Psoas muscle (tissue), 7 donors: ENCODE measurements at regions not wholly inside any gene's neighbourhood (a gene's known extent, or its start where the extent isn't known, plus 50 kb on each side); places are given as distances from the start of the nearest gene placed in this dataset.

Source experiments
- ATAC-seq, 4 donors: fragments of 200-7000 bp; cut with Tn5 transposase; one replicate each; pipeline ENCODE4 v1.9.1; 2020; ENCODE audit warnings: moderate library complexity in 3 of 4, mild to moderate bottlenecking in 2 of 4
- DNase-seq, 2 donors: peaks; one replicate each; pipeline ENCODE4 v3.0.0-alpha.2; 2020
- H3K27ac ChIP-seq: fragments of 200-600 bp; one replicate; pipeline ENCODE4 v1.8.0; 2022
- H3K27me3 ChIP-seq, 3 donors: fragments of 200-600 bp in 1 of 3; one replicate each; pipeline versions ENCODE4 v1.6.1 to v1.8.0; 2013 to 2022; ENCODE audit warnings: low read length in 2 of 3, mild to moderate bottlenecking in 2 of 3, moderate library complexity in 1 of 3; ENCODE audit not compliant: insufficient read depth in 3 of 3
- H3K36me3 ChIP-seq, 2 donors: fragments of 200-600 bp in 1 of 2; one replicate each; pipeline versions ENCODE4 v1.6.1 to v1.8.0; 2013 to 2022; ENCODE audit warnings: low read depth in 1 of 2, mild to moderate bottlenecking in 1 of 2, moderate library complexity in 1 of 2; ENCODE audit not compliant: insufficient read depth in 1 of 2
- H3K4me1 ChIP-seq: fragments of 200-600 bp; one replicate; pipeline ENCODE4 v1.8.0; 2022
- H3K4me3 ChIP-seq: fragments of 200-600 bp; one replicate; pipeline ENCODE4 v1.8.0; 2022; ENCODE audit warnings: mild to moderate bottlenecking
- H3K9me3 ChIP-seq: fragments of 200-600 bp; one replicate; pipeline ENCODE4 v1.8.0; 2022
- WGBS, 3 donors: extraction: QIAGEN DNeasy Blood & Tissue Kit; methylation state at CpG; one replicate each; pipeline versions ENCODE4 v1.1.6 to v1.1.7; 2013; 5-methylcytosine and 5-hydroxymethylcytosine counted together
- intact Hi-C, 2 donors: fragments of 100-400 bp; cut with DNase I; formaldehyde crosslinking; loops; one replicate each; pipeline versions ENCODE4 v1.11.0 to v1.14.2; 2022
- TF ChIP-seq, protein P1 (sequence below): fragments of 200-600 bp; IDR thresholded peaks from one replicate; pipeline ENCODE4 v1.8.0; 2022; ENCODE audit warnings: antibody characterized with exemption
- donor health status: healthy with polysubstance abuse.
- donor health status: DM: no; HTN: no; CAD: no; lungs with moderate emphysema.
- donor health status: Bipolar disorder and iron deficiency.
- donor health status: healthy.
- donor health status: DM: yes; HTN: yes; CAD: no.
- donor health status: DM: no; HTN: no; CAD: no.
- donor health status: DM: yes; HTN: yes; CAD: no.

DNA sequence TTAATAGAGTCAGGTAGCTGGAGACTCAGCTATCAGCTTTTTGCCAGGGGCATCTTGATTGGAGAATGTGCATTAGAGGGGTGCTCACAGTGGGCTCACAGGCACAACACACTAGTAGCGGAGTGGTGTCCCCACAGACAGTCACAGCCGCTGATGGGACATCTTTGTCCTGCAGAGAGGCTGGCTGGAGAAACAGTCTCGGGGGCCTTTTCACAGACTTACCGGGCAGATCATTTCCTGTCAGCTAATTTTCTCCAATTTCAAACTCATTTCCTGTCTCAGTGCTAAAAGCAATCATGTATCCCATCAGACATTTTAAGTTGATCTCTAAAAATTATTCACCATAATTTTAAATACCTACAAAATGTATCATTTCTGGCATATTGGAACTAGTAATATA, 562.6 kb downstream of the DCDC2C start:
- intact Hi-C loops, result no loop called here
- DNase-seq (no peak), ATAC-seq (no peak)
- no peaks in the 10 kb centered on the region for H3K4me1 ChIP-seq
- no peak overlapping the region for H3K4me3 ChIP-seq
- 46 to 65% (median 53%) methylated on average over 4 of the region's 4 CpGs for WGBS, 3 donors
- H3K27me3 ChIP-seq, result no peaks in the 10 kb centered on the region
- TF ChIP-seq, protein P1, sequence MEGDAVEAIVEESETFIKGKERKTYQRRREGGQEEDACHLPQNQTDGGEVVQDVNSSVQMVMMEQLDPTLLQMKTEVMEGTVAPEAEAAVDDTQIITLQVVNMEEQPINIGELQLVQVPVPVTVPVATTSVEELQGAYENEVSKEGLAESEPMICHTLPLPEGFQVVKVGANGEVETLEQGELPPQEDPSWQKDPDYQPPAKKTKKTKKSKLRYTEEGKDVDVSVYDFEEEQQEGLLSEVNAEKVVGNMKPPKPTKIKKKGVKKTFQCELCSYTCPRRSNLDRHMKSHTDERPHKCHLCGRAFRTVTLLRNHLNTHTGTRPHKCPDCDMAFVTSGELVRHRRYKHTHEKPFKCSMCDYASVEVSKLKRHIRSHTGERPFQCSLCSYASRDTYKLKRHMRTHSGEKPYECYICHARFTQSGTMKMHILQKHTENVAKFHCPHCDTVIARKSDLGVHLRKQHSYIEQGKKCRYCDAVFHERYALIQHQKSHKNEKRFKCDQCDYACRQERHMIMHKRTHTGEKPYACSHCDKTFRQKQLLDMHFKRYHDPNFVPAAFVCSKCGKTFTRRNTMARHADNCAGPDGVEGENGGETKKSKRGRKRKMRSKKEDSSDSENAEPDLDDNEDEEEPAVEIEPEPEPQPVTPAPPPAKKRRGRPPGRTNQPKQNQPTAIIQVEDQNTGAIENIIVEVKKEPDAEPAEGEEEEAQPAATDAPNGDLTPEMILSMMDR, result no peak
- no peaks in the 10 kb centered on the region for H3K36me3 ChIP-seq
- H3K9me3 ChIP-seq, result no peaks in the 10 kb centered on the region
- no peak overlapping the region for H3K27ac ChIP-seq

DNA sequence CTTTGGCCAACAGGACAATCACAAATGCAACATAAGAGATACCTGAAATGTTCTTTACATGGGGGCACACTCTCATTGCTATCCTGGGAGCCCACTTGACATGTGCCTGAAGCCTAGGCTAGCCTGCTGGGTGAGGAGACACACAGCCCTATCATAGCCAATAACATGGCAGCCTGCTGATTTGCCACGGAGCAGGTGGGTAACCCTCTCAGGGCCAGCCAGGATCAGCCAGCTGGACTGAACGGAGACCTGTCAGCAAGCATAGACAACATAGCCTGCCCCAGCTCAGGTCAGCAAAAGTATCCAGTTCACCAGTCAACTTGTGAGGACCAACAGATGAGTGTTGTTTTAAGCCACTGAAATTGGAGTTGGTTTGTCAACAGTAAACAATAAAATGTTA, 566.5 kb downstream of the DCDC2C start:
- 39 to 63% (median 43%) methylated on average over 2 of the region's 2 CpGs for WGBS, 3 donors
- H3K27me3 ChIP-seq, result no peaks in the 10 kb centered on the region
- no peak overlapping the region for H3K4me3 ChIP-seq
- no peak overlapping the region for H3K27ac ChIP-seq
- DNase-seq (no peak), ATAC-seq (no peak)
- no peaks in the 10 kb centered on the region for H3K4me1 ChIP-seq
- intact Hi-C loops, result no loop called here
- TF ChIP-seq, protein P1, result no peak
- no peaks in the 10 kb centered on the region for H3K36me3 ChIP-seq
- no peaks in the 10 kb centered on the region for H3K9me3 ChIP-seq

DNA sequence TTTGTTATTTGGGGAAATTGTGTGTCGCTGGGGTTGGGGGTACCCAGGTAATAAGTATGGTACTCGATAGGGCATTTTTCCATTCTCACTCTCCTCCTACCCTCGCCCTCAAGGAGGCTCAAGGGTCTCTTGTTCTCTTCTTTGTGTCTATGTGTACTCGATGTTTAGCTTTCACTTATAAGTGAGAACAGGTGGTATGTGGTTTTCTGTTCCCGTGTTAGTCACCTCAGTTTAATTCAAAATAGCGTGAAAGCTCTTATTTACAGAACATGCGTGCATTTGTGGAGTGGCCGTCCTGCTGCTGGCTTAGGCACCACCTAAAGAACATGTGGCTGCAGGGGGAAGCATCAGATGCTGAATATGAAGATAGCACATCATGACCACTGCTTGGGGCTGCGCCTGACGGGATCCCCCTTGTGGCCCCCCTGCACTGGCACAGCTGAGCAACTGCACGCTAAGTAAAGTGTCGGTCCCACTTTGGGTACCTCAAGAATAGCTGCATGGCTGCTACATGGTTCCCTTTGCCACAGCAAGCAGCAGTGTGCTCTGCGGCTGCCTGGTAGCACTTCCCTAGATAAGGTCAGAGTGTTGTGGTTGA, 569.0 kb downstream of the DCDC2C start:
- 45 to 57% (median 52%) methylated on average over 13 of the region's 13 CpGs for WGBS, 3 donors
- no peaks in the 10 kb centered on the region for H3K27me3 ChIP-seq
- ATAC-seq, result no peak
- intact Hi-C loops, result no loop called here
- no peaks in the 10 kb centered on the region for H3K36me3 ChIP-seq
- no peaks in the 10 kb centered on the region for H3K4me1 ChIP-seq
- no peak overlapping the region for H3K4me3 ChIP-seq
- no peak for DNase-seq
- H3K9me3 ChIP-seq, result no peaks in the 10 kb centered on the region
- TF ChIP-seq, protein P1, result no peak
- H3K27ac ChIP-seq, result no peak overlapping the region

DNA sequence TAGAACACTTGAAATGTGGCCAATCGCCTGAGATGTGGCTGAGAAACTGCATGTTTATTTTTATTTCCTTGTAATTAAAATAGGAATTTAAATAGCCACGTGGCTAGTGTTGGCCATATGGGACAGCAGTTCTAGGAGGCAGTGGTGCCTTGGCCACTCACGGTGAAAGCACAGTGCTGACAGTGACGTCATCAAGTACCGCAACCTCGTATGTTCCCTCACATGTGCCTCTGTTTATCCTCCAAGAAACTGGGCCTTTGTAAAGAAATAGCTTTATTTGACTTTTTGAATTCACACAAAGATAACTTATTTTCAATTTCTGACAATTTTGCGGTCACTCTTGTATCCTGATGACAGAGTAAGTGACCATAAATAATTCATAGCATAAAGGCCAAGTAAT, 575.0 kb downstream of the DCDC2C start:
- Histone ChIP-seq H3K4me3 (no peak overlapping the region), H3K4me1 (no peaks in the 10 kb centered on the region), H3K27ac (no peak overlapping the region), H3K9me3 (no peaks in the 10 kb centered on the region), H3K36me3 (no peaks in the 10 kb centered on the region), H3K27me3 (no peaks in the 10 kb centered on the region)
- no peak for DNase-seq
- intact Hi-C loops, result no loop called here
- no peak for ATAC-seq
- TF ChIP-seq, protein P1, result no peak
- 84 to 85% (median 84%) methylated on average over 7 of the region's 7 CpGs for WGBS, 3 donors

DNA sequence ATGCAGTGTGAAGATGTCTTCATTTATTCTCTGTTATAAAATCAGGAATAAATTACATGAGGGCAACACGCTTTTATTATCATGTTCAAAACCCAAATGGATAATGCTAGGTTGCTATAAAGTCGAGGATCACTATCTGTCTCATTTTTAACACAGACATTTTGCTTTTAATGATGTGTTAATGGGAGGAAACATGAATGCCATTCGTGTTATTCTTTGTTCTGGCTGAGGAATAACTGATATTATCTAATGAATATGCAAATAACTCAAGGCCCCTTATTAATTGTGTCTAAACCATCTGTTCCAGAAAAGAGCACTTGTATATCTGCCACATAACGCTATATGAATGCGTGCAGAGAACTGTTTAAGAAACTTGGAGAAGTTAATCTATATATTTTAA, 576.1 kb downstream of the DCDC2C start:
- Histone ChIP-seq H3K27me3 (no peaks in the 10 kb centered on the region), H3K27ac (no peak overlapping the region), H3K36me3 (no peaks in the 10 kb centered on the region), H3K4me3 (no peak overlapping the region), H3K9me3 (no peaks in the 10 kb centered on the region), H3K4me1 (no peaks in the 10 kb centered on the region)
- TF ChIP-seq, protein P1, result no peak
- intact Hi-C loops, result no loop called here
- 82 to 88% (median 83%) methylated on average over 5 of the region's 5 CpGs for WGBS, 3 donors
- no peak for ATAC-seq
- DNase-seq, result no peak
